ENCODE measurements at regions not wholly inside any gene's neighbourhood (a gene's known extent, or its start where the extent isn't known, plus 50 kb on each side); places are given as distances from the start of the nearest gene placed in this dataset.
"Not testable (repeated sequence)": the region's sequence is repeated elsewhere in the genome, so short reads cannot be mapped to it uniquely, and the experiment has no call there.

DNA sequence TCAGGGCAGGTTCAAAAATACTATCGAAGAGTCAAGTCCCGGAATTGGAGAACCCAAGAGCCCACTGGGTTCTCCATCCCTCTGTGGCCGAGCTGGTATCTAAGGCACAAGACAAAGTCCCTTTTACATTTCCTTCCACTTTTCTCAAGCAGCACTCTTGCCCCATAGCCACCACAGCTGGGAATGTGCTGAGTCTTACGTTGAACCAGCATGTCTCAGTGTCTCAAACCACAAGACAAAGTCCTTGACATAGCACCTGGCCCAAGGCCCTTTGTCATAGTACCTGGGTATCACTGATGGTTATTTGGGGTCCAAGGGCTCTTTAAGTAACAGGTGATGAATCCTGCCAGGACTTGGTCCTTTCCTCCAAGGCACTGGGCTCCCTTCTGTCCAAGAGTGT is 210.2 kb upstream of the IRS4 start:
- Histone ChIP-seq H3K27me3 (ENCODE audit: control insufficient read depth, insufficient read depth, low read length) (no peaks in the 10 kb centered on the region), H3K9ac (ENCODE audit: insufficient read depth, low read length) (no peak overlapping the region), H3K9me3 (ENCODE audit: control insufficient read depth, insufficient read depth, low read depth, low read length) (no peaks in the 10 kb centered on the region), H3K4me1 (ENCODE audit: control insufficient read depth, extremely low read depth, insufficient read depth, low read length) (no peaks in the 10 kb centered on the region), H3K4me3 (replicated peaks in 1 of 4; ENCODE audit: control extremely low read depth in 1 of 4, insufficient read depth in 1 of 4, low read depth in 3 of 4, low read length in 4 of 4) (no peak overlapping the region), H3K79me2 (ENCODE audit: control insufficient read depth, insufficient read depth, low read length) (no peaks in the 10 kb centered on the region), H3K36me3 (ENCODE audit: control insufficient read depth, insufficient read depth, low read length) (no peaks in the 10 kb centered on the region), H3K4me2 (ENCODE audit: extremely low read depth, insufficient read depth, low read length) (no peak overlapping the region), H3K27ac (ENCODE audit: insufficient read depth, low read length) (no peak overlapping the region), H2AFZ (ENCODE audit: low read length) (no peak overlapping the region), H4K20me1 (ENCODE audit: control insufficient read depth, extremely low read depth, insufficient read depth, low read length) (no peaks in the 10 kb centered on the region)
- TF ChIP-seq, protein P1, sequence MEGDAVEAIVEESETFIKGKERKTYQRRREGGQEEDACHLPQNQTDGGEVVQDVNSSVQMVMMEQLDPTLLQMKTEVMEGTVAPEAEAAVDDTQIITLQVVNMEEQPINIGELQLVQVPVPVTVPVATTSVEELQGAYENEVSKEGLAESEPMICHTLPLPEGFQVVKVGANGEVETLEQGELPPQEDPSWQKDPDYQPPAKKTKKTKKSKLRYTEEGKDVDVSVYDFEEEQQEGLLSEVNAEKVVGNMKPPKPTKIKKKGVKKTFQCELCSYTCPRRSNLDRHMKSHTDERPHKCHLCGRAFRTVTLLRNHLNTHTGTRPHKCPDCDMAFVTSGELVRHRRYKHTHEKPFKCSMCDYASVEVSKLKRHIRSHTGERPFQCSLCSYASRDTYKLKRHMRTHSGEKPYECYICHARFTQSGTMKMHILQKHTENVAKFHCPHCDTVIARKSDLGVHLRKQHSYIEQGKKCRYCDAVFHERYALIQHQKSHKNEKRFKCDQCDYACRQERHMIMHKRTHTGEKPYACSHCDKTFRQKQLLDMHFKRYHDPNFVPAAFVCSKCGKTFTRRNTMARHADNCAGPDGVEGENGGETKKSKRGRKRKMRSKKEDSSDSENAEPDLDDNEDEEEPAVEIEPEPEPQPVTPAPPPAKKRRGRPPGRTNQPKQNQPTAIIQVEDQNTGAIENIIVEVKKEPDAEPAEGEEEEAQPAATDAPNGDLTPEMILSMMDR (conservative IDR thresholded peaks at IDR 0.05 in 1 of 2, IDR thresholded peaks at IDR 0.05 in 1 of 2; ENCODE audit: low read depth in 1 of 2, low read length in 2 of 2), result no peak
- TF ChIP-seq EZH2 (IDR thresholded peaks at IDR 0.05; ENCODE audit: low read length, missing control alignments), result no peak
- no peak for DNase-seq (ENCODE audit: low read depth in 2 of 2)

DNA sequence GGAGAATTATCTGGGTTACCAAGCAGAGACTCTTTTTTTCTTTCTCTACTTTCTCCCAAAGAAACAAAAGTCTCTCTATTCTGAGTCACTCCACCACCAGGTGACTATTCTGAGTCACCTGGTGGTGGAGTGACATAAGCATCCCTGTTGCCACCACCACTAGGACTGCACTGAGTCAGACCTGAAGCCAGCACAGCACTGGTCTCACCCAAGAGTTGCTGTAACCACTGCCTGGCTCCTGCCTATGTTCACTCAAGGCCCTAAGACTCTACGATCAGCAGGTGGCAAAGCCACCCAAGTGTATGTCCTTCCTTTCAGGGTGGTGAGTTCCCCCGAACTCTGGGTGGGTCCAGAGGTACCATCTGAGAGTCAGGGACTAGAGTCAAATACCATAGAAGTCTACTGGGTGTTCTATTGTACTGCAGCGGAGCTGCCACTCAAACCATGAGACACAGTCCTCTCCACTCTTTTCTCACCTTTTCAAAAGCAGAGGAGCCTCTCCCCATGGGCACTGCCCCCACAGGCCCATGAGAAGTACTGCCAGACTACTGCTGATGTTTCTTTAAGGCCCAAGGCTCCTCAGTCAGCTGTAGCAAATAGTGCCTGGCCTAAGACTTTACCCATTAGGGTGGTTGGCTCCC is 209.6 kb upstream of the IRS4 start:
- Histone ChIP-seq H3K36me3 (ENCODE audit: control insufficient read depth, insufficient read depth, low read length) (no peaks in the 10 kb centered on the region), H3K4me1 (ENCODE audit: control insufficient read depth, extremely low read depth, insufficient read depth, low read length) (no peaks in the 10 kb centered on the region), H3K4me3 (replicated peaks in 1 of 4; ENCODE audit: control extremely low read depth in 1 of 4, insufficient read depth in 1 of 4, low read depth in 3 of 4, low read length in 4 of 4) (no peak overlapping the region), H3K4me2 (ENCODE audit: extremely low read depth, insufficient read depth, low read length) (no peak overlapping the region), H2AFZ (ENCODE audit: low read length) (no peak overlapping the region), H3K9ac (ENCODE audit: insufficient read depth, low read length) (no peak overlapping the region), H3K79me2 (ENCODE audit: control insufficient read depth, insufficient read depth, low read length) (no peaks in the 10 kb centered on the region), H3K27ac (ENCODE audit: insufficient read depth, low read length) (no peak overlapping the region), H4K20me1 (ENCODE audit: control insufficient read depth, extremely low read depth, insufficient read depth, low read length) (no peaks in the 10 kb centered on the region), H3K27me3 (ENCODE audit: control insufficient read depth, insufficient read depth, low read length) (no peaks in the 10 kb centered on the region), H3K9me3 (ENCODE audit: control insufficient read depth, insufficient read depth, low read depth, low read length) (no peaks in the 10 kb centered on the region)
- TF ChIP-seq, protein P1 (conservative IDR thresholded peaks at IDR 0.05 in 1 of 2, IDR thresholded peaks at IDR 0.05 in 1 of 2; ENCODE audit: low read depth in 1 of 2, low read length in 2 of 2), result no peak
- TF ChIP-seq EZH2 (IDR thresholded peaks at IDR 0.05; ENCODE audit: low read length, missing control alignments), result no peak
- no peak for DNase-seq (ENCODE audit: low read depth in 2 of 2)

DNA sequence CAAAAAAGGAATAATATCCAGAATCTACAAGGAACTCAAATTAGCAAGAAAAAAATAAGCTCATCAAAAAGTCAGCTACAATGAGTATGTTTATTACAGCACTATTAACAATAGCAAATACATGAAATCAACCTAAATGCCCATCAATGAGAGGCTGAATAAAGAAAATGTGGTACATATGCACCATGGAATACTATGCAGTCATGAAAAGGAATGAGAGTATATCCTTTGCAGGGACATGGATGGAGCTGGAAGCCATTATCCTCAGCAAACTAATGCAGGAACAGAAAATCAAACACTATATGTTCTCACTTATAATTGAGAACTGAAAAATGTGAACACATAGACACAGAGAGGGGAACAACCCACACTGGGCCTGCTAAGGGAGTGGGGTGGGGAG is 178.4 kb upstream of the IRS4 start:
- Histone ChIP-seq H3K36me3 (ENCODE audit: control insufficient read depth, insufficient read depth, low read length) (no peaks in the 10 kb centered on the region), H3K9ac (ENCODE audit: insufficient read depth, low read length) (no peak overlapping the region), H3K4me3 (replicated peaks in 1 of 4; ENCODE audit: control extremely low read depth in 1 of 4, insufficient read depth in 1 of 4, low read depth in 3 of 4, low read length in 4 of 4) (no peak overlapping the region), H3K4me2 (ENCODE audit: extremely low read depth, insufficient read depth, low read length) (no peak overlapping the region), H3K4me1 (ENCODE audit: control insufficient read depth, extremely low read depth, insufficient read depth, low read length) (no peaks in the 10 kb centered on the region), H3K27ac (ENCODE audit: insufficient read depth, low read length) (no peak overlapping the region), H3K79me2 (ENCODE audit: control insufficient read depth, insufficient read depth, low read length) (no peaks in the 10 kb centered on the region), H3K9me3 (ENCODE audit: control insufficient read depth, insufficient read depth, low read depth, low read length) (no peaks in the 10 kb centered on the region), H4K20me1 (ENCODE audit: control insufficient read depth, extremely low read depth, insufficient read depth, low read length) (no peaks in the 10 kb centered on the region), H2AFZ (ENCODE audit: low read length) (no peak overlapping the region), H3K27me3 (ENCODE audit: control insufficient read depth, insufficient read depth, low read length) (no peaks in the 10 kb centered on the region)
- no peak for DNase-seq (ENCODE audit: low read depth in 2 of 2)
- TF ChIP-seq, protein P1 (conservative IDR thresholded peaks at IDR 0.05 in 1 of 2, IDR thresholded peaks at IDR 0.05 in 1 of 2; ENCODE audit: low read depth in 1 of 2, low read length in 2 of 2), result no peak
- TF ChIP-seq EZH2 (IDR thresholded peaks at IDR 0.05; ENCODE audit: low read length, missing control alignments), result no peak

DNA sequence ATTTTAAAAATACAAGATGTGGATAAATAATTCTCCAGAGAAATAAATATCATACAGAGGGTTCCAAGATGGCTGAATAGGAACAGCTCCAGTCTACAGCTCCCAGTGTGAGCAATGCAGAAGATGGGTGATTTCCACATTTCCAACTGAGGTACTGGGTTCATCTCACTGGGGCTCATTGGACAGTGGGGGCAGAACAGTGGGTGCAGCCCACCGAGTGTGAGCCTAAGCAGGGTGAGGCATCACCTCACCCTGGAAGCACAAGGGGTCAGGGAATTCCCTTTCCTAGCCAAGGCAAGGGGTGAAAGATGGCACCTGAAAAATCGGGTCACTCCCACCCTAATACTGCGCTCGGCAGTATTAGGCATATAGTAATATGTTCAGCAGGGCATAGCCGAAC is 167.5 kb upstream of the IRS4 start:
- H3K9ac ChIP-seq (ENCODE audit: insufficient read depth, low read length); H3K36me3 ChIP-seq (ENCODE audit: control insufficient read depth, insufficient read depth, low read length); H3K79me2 ChIP-seq (ENCODE audit: control insufficient read depth, insufficient read depth, low read length): not testable (repeated sequence)

More for the DNA sequence above, 167.5 kb upstream of the IRS4 start:
- not testable (repeated sequence) for H2AFZ ChIP-seq (ENCODE audit: low read length); DNase-seq (ENCODE audit: low read depth in 2 of 2); H3K4me2 ChIP-seq (ENCODE audit: extremely low read depth, insufficient read depth, low read length); H3K4me1 ChIP-seq (ENCODE audit: control insufficient read depth, extremely low read depth, insufficient read depth, low read length); H4K20me1 ChIP-seq (ENCODE audit: control insufficient read depth, extremely low read depth, insufficient read depth, low read length); H3K4me3 ChIP-seq (replicated peaks in 1 of 4; ENCODE audit: control extremely low read depth in 1 of 4, insufficient read depth in 1 of 4, low read depth in 3 of 4, low read length in 4 of 4); H3K27ac ChIP-seq (ENCODE audit: insufficient read depth, low read length); H3K9me3 ChIP-seq (ENCODE audit: control insufficient read depth, insufficient read depth, low read depth, low read length); H3K27me3 ChIP-seq (ENCODE audit: control insufficient read depth, insufficient read depth, low read length)
